ENCODE measurements at regions not wholly inside any gene's neighbourhood (a gene's known extent, or its start where the extent isn't known, plus 50 kb on each side); places are given as distances from the start of the nearest gene placed in this dataset.

DNA sequence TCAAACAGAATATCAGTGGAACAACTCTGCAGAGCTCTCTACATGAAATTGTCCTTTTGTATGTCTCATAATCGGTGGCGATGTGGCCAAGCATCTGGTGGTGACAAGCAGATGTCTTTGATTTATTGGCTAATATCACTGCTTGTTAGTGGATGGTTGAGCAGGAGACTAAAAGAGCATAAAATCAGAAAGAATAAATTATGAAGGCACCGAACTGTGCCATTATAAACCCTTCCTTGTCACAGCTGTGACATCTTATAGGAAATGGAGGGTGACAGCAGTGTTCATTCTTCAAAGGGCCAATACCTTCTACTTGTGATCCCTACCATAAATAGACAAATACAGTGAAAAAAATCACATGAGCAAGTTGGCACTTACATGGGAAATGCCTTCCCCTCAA is 1404.3 kb downstream of the MAT2B start:
- no peaks in the 10 kb centered on the region for H3K9me3 ChIP-seq (ENCODE audit: control insufficient read depth, low read depth, low read length)
- H3K79me2 ChIP-seq (ENCODE audit: control insufficient read depth, insufficient read depth, low read length): no peaks in the 10 kb centered on the region
- FAIRE-seq: no peak
- H3K4me1 ChIP-seq (ENCODE audit: control insufficient read depth, extremely low read depth, insufficient read depth, low read length): no peaks in the 10 kb centered on the region
- H3K9ac ChIP-seq (ENCODE audit: control insufficient read depth, extremely low read depth, insufficient read depth, low read length): no peak overlapping the region
- no peak overlapping the region for H3K4me3 ChIP-seq (ENCODE audit: control insufficient read depth in 2 of 3, extremely low read depth in 1 of 3, insufficient read depth in 2 of 3, low read depth in 1 of 3, low read length in 3 of 3)
- H2AFZ ChIP-seq (ENCODE audit: control insufficient read depth, low read length): no peak overlapping the region
- DNase-seq (ENCODE audit: low read depth, low spot score): no peak
- dilution Hi-C loops (cut with MboI; ENCODE audit: extremely low pct_ligation_motif_present, low sequenced_read_pairs): no loop called here
- no peak overlapping the region for H3K27ac ChIP-seq (ENCODE audit: control insufficient read depth, insufficient read depth, low read length)
- no peak for TF ChIP-seq EZH2 (IDR thresholded peaks at IDR 0.05; ENCODE audit: low read length)
- TF ChIP-seq, protein P1, sequence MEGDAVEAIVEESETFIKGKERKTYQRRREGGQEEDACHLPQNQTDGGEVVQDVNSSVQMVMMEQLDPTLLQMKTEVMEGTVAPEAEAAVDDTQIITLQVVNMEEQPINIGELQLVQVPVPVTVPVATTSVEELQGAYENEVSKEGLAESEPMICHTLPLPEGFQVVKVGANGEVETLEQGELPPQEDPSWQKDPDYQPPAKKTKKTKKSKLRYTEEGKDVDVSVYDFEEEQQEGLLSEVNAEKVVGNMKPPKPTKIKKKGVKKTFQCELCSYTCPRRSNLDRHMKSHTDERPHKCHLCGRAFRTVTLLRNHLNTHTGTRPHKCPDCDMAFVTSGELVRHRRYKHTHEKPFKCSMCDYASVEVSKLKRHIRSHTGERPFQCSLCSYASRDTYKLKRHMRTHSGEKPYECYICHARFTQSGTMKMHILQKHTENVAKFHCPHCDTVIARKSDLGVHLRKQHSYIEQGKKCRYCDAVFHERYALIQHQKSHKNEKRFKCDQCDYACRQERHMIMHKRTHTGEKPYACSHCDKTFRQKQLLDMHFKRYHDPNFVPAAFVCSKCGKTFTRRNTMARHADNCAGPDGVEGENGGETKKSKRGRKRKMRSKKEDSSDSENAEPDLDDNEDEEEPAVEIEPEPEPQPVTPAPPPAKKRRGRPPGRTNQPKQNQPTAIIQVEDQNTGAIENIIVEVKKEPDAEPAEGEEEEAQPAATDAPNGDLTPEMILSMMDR (optimal IDR thresholded peaks at IDR 0.05 in 1 of 3, IDR thresholded peaks at IDR 0.05 in 1 of 3, conservative IDR thresholded peaks at IDR 0.05 in 1 of 3; ENCODE audit: extremely low read depth in 1 of 3, insufficient read depth in 2 of 3, low read length in 3 of 3): no peak
- H3K27me3 ChIP-seq (ENCODE audit: control insufficient read depth, extremely low read depth, insufficient read depth, low read length): no peaks in the 10 kb centered on the region
- H3K4me2 ChIP-seq (ENCODE audit: control insufficient read depth, extremely low read depth, insufficient read depth, low read depth, low read length): no peak overlapping the region
- no peaks in the 10 kb centered on the region for H3K9me1 ChIP-seq (ENCODE audit: control insufficient read depth, extremely low read depth, insufficient read depth, low read length)
- H4K20me1 ChIP-seq (ENCODE audit: control insufficient read depth, extremely low read depth, insufficient read depth, low read length): no peaks in the 10 kb centered on the region
- no peaks in the 10 kb centered on the region for H3K36me3 ChIP-seq (ENCODE audit: control insufficient read depth in 2 of 2, extremely low read depth in 1 of 2, insufficient read depth in 2 of 2, low read length in 2 of 2)

DNA sequence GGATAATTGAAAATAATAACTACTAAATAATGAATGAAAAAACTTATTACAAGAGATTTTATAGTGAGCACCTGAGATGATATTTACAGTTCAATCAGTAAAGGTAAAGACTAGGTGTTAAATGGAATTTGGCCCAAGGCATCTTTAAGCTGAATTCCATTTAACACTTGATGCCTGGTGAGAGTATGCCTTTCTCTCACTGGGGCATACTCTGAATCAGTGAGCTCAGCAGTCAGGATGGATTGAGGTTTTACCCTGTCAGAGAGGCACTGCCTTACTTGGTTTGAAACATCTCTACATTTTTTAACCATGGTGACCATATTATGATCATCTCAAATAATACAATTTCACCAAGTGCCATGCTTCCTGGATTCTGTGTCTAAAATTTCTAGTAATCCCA is 1416.3 kb downstream of the MAT2B start:
- DNase-seq (ENCODE audit: low read depth, low spot score) (no peak), FAIRE-seq (no peak)
- H2AFZ ChIP-seq (ENCODE audit: control insufficient read depth, low read length): no peak overlapping the region
- no peaks in the 10 kb centered on the region for H3K9me1 ChIP-seq (ENCODE audit: control insufficient read depth, extremely low read depth, insufficient read depth, low read length)
- H3K4me3 ChIP-seq (ENCODE audit: control insufficient read depth in 2 of 3, extremely low read depth in 1 of 3, insufficient read depth in 2 of 3, low read depth in 1 of 3, low read length in 3 of 3): no peak overlapping the region
- no peak overlapping the region for H3K9ac ChIP-seq (ENCODE audit: control insufficient read depth, extremely low read depth, insufficient read depth, low read length)
- H3K9me3 ChIP-seq (ENCODE audit: control insufficient read depth, low read depth, low read length): no peaks in the 10 kb centered on the region
- no peaks in the 10 kb centered on the region for H3K4me1 ChIP-seq (ENCODE audit: control insufficient read depth, extremely low read depth, insufficient read depth, low read length)
- dilution Hi-C loops (cut with MboI; ENCODE audit: extremely low pct_ligation_motif_present, low sequenced_read_pairs): no loop called here
- H3K79me2 ChIP-seq (ENCODE audit: control insufficient read depth, insufficient read depth, low read length): no peaks in the 10 kb centered on the region
- no peak overlapping the region for H3K27ac ChIP-seq (ENCODE audit: control insufficient read depth, insufficient read depth, low read length)
- no peaks in the 10 kb centered on the region for H3K36me3 ChIP-seq (ENCODE audit: control insufficient read depth in 2 of 2, extremely low read depth in 1 of 2, insufficient read depth in 2 of 2, low read length in 2 of 2)
- TF ChIP-seq, protein P1 (optimal IDR thresholded peaks at IDR 0.05 in 1 of 3, IDR thresholded peaks at IDR 0.05 in 1 of 3, conservative IDR thresholded peaks at IDR 0.05 in 1 of 3; ENCODE audit: extremely low read depth in 1 of 3, insufficient read depth in 2 of 3, low read length in 3 of 3): no peak
- TF ChIP-seq EZH2 (IDR thresholded peaks at IDR 0.05; ENCODE audit: low read length): no peak
- H3K27me3 ChIP-seq (ENCODE audit: control insufficient read depth, extremely low read depth, insufficient read depth, low read length): no peaks in the 10 kb centered on the region
- H3K4me2 ChIP-seq (ENCODE audit: control insufficient read depth, extremely low read depth, insufficient read depth, low read depth, low read length): no peak overlapping the region
- no peaks in the 10 kb centered on the region for H4K20me1 ChIP-seq (ENCODE audit: control insufficient read depth, extremely low read depth, insufficient read depth, low read length)

Data from keratinocyte (primary cell).